HG03342 (cell line): ENCODE measurements at regions not wholly inside any gene's neighbourhood (a gene's known extent, or its start where the extent isn't known, plus 50 kb on each side); places are given as distances from the start of the nearest gene placed in this dataset.

Experiments
- ATAC-seq: cut with Tn5 transposase; IDR thresholded peaks from one replicate; pipeline ENCODE4 v1.9.1; 2021; ENCODE audit warnings: mild to moderate bottlenecking, moderate library complexity; ENCODE audit not compliant: unreplicated experiment

- ATAC-seq: no peak
Observed at GRCh38 chr17:69981441-69981840, 93.6 kb upstream of the KCNJ16 start.

GRCh38 chr17:69995476-69995875 lies 79.5 kb upstream of the KCNJ16 start:
- ATAC-seq: no peak

- ATAC-seq: no peak
Observed at GRCh38 chr17:69997332-69997731, 77.7 kb upstream of the KCNJ16 start.

- ATAC-seq: no peak
Observed at GRCh38 chr17:69999253-69999652, 75.8 kb upstream of the KCNJ16 start.

- no peak for ATAC-seq
Observed at GRCh38 chr17:70006159-70006558, 68.9 kb upstream of the KCNJ16 start.

- ATAC-seq: no peak
Observed at GRCh38 chr17:70011750-70012149, 63.3 kb upstream of the KCNJ16 start.

GRCh38 chr17:70013911-70014310 lies 61.1 kb upstream of the KCNJ16 start:
- no peak for ATAC-seq

- no peak for ATAC-seq
Observed at GRCh38 chr17:70017112-70017511, 57.9 kb upstream of the KCNJ16 start.

GRCh38 chr17:70017941-70018340 lies 57.1 kb upstream of the KCNJ16 start:
- no peak for ATAC-seq

- ATAC-seq: no peak
Observed at GRCh38 chr17:70021726-70022125, 53.3 kb upstream of the KCNJ16 start.

GRCh38 chr17:70022175-70022574 lies 52.9 kb upstream of the KCNJ16 start:
- no peak for ATAC-seq

- ATAC-seq: no peak
Observed at GRCh38 chr17:70024253-70024652, 50.8 kb upstream of the KCNJ16 start.
